HG03064 (cell line): ENCODE measurements at regions not wholly inside any gene's neighbourhood (a gene's known extent, or its start where the extent isn't known, plus 50 kb on each side); places are given as distances from the start of the nearest gene placed in this dataset.
A peak's percentile ranks its signal among the peaks of the same experiment; 100 is the strongest.
"Not testable (repeated sequence)": the region's sequence is repeated elsewhere in the genome, so short reads cannot be mapped to it uniquely, and the experiment has no call there.

Experiments used
- ATAC-seq: cut with Tn5 transposase; IDR thresholded peaks from one replicate; pipeline ENCODE4 v1.9.1; 2021; ENCODE audit warnings: low read depth; ENCODE audit not compliant: unreplicated experiment

DNA sequence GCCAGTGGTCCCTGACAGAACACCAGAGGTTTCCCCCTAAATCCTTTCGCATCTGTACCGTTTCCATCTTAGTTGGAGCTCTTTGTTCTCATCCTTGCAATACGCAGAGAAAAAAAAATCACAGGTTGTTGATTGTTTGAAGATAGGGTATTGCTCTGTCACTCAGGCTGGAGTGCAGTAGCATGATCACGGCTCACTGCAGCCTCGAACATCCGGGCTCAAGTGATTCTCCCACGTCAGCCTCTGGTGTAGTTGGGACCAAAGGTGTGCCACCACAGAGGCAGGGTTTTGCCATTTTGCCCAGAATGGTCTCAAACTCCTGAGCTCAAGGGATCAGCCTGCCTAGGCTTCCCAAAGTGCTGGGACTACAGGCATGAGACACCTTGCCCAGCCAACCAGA, 185.9 kb downstream of the FAM72C start:
- not testable (repeated sequence) for ATAC-seq

DNA sequence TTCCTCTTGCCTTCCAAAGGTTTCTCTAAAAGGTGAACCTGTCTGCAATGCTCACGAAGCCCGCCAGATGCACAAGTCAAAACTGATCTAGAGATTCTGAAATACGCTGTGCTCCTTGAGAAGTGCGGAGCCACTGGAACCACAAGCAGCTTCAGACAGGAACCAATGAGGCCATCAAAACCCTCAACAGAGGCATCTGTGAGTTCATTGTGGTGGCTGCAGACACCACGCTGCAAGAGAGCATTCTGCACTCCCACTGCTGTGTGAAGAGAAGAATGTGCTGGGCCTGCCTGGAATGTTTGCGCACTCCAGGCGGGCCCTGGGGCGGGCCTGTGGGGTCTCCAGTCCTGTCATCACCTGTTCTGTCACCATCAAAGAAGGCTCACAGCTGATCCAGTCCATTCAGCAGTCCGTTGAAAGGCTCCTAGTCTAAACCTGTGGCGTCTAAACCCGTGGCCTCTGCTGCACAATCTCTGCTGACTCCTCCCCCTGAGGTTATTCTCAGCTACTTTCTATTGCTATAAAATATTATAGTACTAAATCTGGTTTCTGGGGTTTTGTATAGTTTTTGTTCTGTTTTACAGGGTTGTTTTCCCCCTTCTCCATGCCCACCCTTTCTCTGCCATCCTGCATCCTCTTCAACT, 187.4 kb downstream of the FAM72C start:
- ATAC-seq: not testable (repeated sequence)

DNA sequence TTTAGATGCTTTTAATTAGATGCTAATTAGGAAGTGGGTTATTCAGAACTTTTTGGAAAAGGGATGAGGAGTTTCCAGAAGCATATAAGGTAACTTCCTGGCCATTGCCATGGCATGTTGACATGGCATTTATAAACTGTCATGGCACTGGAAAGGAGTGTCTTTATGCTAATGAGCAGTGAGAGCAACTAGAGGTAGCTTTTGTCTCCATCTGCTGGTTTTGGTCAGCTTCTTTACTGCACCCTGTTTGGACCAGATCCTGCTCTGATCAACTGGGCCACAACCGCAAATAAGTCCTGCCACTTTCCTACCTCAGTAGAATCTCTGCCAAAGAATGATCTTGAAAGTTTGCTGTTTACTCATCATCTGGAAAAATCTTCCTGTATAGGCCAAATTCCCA, 193.6 kb downstream of the FAM72C start:
- ATAC-seq: not testable (repeated sequence)

DNA sequence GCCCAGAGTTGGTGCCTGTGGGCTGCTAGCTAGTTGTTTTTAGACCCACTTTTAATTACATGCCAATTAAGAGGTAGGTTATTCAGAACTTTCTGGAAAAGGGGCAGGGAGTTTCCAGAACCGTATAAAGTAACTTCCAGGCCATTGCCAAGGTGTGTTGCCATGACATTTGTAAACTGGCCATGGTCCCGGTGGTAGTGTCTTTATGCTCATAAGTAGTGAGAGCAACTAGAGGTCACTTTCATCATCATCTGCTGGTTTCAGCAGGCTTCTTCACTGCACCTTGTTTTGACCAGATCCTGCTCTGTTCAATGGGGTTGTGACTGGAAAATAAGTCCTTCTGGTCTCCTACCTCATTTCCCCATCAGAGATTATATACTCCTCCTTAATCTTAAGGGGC, 207.0 kb downstream of the FAM72C start:
- ATAC-seq: not testable (repeated sequence)

DNA sequence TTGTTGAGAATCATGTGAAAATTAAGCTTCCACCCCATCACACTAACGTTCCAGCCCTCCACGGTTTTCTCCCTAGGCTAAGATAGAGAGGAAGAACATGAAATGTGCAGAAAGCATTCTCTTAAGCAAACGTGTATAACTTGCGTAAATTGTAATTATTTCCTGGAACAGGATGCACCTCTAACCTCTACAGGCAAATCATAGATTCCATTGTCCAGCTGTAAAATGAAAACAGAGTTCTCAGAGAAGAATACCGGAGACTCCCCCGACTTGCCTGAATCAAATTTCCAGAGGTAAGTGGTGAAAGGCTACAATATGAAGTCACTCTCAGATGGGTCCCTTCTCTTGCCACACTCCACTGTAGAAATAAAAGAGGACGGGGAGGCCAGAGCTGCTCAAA, 211.4 kb downstream of the FAM72C start:
- not testable (repeated sequence) for ATAC-seq

DNA sequence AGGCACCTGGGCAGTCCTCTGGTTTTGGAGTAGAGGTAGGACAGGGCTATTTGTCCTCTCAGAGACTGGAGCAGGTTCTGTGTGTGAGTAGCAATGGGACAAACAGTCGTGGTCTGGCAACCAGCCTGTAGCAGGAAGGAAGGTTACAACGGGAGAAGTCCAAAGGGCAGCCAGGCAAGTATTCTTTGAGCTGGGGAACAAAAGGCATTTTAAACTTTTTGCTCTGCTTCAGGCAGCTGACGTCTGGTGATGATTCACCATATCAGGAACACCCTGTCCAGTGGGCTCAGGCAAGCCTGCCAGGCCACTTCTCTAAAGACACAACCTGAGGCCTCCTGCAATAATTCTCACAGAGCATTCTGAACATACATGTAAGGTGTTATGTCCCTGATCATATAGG, 215.8 kb downstream of the FAM72C start:
- ATAC-seq: not testable (repeated sequence)

DNA sequence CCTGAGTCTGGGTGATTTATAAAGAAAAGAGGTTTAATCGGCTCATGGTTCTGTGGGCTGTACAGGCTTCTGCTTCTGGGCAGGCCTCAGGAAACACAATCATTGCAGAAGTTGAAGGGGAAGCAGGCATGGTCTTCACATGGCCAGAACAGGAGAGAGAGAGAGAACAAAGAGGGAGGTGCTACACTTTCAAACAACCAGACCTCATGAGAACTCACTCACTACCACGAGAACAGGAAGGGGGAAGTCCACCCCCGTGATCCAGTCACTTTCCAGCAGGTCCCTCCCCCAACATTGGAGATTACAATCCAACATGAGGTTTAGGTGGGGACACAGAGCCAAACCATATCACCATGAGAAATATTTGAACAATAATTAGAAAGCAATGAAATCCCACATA, 222.9 kb downstream of the FAM72C start:
- no peak for ATAC-seq

DNA sequence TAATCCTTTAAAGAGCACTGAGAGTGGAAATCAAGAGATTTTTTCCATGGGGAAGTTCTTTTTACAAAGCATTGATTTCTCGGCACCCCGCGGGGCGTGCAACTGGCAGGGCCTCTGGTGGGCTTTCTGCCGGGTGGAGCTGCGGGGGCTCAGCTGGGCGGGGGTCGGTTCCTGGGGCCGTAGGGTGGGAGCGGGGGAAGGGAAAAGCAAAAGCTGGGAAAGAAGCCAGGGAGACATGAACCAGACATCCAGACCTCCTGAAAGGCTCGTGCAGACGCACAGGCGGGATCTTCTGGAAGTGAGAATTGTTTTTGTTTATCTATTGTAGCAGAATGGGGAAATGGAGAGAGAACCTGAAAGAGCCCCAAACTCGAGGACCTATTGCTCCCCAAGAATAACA, 235.2 kb downstream of the FAM72C start:
- ATAC-seq: no peak

DNA sequence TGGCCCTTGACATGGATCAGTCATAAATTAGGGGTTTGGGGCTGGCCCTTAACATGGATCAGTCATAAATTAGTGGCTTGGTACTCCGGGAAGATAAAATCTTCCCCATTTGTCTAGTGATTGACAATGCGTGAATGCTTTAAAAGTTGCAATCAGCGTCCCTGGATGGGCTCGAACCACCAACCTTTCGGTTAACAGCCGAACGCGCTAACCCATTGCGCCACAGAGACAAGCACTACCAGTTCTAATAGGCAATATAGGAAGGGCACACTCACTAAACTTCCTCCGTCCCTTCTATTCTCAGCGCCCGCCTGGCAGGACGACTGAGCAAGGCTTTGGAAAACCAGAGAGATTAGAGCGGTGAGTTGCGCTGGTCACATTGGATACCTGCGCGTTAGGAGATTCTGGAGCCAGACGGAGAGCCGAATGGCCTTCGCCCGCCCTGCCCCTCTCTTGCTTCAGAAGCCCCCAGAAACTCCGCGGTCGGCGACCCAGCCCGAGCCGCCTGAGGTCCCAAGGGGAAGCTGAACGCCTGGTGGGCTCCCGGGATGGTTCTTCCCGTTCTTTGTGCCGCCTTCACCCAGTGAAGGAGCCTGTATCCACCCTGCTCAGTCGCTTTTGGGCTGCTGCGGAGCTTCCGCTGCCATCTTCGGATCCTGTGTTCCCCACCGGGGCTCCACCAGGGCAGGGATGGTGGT, 235.9 kb downstream of the FAM72C start:
- ATAC-seq: no peak

DNA sequence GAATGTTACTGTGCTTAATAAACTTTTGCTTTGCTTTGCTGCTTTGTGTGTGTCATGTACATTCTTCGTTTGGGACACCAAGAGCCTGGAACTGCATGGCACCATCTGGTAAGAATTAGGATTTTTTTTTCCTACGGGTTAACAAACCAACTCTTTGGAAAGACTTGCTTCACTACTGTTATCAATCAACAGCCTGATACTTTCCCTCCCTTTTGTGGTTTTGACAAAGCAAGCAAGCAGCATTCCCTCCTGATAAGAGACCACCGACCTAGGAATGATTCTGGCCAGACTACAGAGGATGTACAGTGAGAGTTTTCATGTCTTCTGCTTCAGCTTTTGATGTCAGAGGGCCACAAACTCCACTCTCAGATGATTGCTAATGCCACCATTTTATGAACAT, 237.5 kb downstream of the FAM72C start:
- ATAC-seq: not testable (repeated sequence)

DNA sequence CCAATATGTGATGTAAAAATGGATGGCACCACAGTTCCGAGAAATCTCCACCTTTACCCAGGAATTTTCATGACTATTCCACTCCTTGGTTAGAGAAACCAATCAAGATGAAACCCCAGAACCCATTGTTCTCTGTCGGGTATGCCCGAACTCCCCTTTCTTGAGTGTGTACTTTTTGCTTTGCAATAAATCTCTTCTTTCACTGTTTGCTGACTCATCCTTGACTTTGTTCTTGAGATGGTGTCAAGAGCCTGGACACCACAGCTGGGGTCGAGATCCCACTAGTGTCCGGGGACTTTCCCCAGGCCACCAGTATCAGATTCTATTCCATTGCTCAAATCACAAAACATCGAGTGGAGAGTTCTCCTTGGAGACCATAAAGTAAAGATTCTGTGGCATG, 240.9 kb downstream of the FAM72C start:
- ATAC-seq: not testable (repeated sequence)

DNA sequence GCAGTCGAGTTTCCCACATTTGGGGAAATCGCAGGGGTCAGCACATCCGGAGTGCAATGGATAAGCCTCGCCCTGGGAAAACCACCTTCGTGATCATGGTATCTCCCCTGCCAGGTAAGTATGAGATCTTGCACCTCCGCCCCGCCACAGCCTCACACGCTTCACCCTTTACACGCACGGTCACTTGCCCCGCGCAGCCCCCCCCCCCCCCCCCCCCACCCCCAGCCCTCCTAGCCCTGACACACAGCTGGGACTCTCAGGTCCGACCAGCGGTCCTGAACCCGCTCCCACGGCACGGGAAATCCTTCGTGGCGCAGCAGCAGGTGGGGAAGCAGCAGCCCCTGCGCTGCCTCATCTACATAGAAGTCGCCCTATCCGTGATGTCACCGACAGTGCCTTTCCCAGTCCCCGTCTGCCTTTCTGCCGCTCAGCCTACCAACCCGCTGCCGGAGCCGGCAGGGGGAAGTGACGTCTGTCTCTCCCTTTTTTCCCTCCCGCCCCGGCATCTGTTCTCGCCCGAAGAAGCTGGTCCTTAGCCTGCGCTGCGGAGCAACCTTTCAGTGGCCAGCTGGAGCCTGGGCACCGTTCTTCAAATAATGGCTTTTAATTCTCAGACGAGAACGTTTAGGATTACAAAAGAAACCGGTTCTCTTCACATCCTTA, 242.2 kb downstream of the FAM72C start:
- peak; percentile 70 for ATAC-seq

DNA sequence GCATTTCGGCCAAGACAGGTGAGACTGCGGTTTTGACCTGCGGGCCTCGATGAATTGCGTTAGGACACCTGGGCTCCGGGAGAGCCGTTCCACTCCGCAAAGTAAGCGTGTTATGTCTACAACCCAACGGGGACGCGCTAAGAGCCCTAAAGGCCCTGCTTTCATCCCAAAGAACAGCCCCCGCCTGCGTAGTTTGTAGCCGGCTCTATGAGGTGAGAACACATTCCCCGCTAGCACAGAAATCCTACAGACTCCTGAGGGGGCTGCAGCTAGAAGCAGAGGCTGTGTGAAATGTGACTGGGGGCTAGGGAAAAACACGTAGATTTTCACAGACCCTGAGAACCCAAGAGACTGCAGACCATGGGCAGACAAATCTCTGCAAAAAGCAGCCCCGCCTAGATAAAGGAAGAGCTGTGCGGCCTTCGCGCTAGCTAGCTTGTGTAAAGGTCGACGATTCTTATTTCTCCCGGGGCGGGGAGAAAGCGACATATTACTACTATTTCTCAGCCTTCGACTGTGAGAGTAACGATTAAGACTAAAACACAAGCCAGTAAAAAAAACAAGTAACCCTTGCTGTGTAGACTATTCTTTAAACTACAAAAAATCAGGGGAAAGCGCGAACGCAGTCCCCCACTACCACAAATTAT, 242.9 kb downstream of the FAM72C start:
- peak; percentile 90 for ATAC-seq

DNA sequence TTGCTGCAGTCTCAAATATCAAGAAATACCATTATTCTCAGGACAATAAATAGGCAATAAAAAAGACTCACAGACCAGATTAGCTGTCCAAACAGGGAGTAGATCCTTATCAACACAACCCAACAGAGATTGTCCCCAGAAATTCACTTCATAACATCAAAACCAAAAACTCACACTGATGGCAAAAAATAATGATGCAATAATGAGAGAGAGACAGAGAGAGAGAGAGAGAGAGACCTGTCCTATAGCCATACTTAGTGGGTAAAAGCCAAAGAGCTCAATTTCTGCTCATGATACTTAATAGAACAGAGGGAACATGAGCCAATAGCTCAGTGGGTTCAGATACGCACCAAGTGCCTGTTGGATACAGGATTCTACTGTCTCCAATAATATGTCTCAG, 244.5 kb downstream of the FAM72C start:
- no peak for ATAC-seq

DNA sequence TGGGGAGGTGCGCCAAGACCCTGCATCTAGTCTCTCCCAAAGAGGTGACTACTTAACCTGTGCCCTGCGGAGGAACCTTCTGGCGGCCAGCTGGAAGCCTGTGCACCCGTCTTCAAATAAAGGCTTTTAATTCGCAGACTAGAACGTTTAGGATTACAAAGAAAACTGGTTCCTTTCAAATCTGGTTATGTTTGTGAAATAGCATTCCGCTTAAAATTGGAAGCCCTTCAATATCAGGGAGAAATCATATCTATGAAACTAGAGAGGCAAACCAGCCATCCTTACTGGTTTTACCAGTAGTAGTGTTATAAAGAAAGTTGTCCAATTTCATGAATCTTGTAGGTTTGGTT, 250.8 kb downstream of the FAM72C start:
- no peak for ATAC-seq

DNA sequence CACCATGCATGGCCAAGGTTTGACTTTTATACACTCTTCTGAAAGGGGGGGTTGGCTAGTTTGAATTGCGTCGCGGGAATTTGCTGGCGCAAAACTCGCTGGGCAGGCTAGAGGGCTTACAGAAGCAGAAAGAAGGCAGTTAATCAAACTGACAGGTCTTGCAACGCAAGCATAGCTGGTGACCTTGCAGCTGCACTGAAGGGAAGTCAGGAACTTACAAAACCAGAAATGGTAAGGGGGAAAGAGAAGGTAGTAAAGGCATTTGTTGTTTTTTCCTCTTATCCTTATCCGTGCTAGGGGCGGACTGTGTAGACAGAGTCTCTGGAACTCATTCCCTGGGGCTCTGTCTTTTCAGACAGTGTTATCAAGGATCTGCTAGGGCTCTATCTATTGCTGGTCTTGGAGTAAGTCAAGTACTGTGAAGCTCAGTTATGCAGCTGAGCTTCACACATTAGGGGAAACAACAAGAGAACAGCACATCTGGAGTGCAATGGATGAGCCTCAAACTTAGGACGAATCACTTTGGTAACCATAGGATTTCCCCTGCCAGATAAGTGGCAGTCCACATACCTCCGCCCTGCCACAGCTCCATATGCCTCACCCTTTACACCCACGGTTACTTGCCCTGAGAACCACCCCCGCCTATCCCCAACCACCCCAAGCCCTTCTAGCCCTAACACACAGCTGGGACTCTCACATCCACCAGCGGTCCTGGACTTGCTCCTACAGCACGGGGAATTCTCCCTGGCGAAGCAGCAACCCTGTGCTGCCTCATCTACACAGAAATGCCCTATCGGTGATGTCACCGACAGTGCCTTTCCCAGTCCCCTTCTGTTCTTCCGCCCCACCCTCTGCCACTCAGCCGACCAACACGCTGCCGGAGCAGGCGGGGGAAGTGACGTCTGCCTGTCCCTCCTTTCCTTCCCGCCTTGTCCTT, 251.4 kb downstream of the FAM72C start:
- no peak for ATAC-seq

DNA sequence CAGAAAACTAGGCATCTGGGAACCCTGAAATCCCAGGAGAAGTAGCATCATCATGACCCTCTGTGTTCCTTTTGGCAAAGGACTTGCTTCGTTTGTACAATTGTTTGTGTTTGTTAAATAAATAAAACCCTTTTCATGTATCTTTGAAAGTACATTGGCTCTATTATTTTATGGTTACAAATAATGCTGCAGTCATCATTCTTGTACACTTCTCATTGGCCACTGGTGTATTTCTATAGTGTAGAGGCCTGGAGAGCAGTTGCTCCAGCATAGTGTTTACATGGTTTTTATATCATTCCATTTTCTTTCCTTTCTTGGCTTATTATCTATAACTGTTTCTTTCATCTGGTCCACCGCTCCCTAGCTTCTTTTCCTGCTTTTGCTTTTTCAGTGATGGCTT, 253.3 kb downstream of the FAM72C start:
- ATAC-seq: no peak

DNA sequence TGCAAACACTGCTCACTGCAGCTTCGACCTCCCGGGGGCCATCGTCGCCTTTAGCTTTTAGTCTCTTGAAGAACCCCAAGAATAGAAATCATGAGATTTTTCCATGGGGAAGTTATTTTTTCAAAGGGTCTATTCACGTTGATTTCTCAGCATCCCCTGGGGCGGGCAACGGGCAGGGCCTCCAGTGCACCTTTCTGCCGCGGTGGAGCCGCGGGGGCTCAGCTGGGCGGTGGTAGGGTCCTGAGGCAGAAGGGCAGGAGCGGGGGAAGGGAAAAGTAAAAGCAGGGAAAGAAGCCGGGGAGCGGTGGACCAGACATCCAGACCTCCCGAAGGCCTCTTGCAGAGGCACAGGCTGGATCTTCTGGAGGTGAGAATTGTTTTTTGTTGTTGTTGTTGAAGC, 253.8 kb downstream of the FAM72C start:
- no peak for ATAC-seq

DNA sequence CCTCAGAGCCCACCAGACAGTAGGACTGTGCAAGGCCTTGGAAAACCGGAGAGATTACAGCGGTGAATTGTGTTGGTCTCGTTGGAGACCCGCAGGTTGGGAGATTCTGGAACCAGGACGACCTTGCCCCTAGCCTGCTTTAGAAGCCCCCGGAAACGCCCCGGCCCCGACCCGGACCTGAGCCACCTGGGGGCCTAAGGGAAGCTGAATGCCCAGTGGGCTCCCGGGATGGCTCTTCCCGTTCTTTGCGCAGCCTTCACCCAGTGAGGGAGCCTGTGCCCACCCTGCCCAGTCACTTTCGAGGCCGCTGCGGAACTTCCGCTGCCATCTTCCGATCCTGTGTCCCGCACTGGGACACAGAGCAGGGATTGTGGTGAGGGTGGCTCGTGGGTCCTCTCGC, 254.4 kb downstream of the FAM72C start:
- ATAC-seq: no peak

DNA sequence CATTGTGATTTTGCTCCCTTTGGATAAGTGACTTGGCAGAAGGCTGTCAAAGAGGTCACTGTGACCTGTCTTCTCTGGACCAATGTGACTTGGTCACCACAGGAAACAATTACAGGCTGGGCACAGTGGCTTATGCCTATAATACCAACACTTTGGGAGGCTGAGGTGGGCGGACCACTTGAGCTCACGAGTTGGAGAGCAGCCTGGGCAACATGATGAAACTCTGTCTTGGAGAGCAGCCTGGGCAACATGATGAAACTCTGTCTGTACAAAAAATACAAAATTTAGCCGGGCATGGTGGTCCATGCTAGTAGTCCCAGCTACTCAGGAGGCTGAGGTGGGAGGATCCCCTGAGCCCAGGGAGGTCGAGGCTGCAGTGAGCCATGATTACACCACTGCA, 256.9 kb downstream of the FAM72C start:
- ATAC-seq: not testable (repeated sequence)
